ENCODE measurements at regions not wholly inside any gene's neighbourhood (a gene's known extent, or its start where the extent isn't known, plus 50 kb on each side); places are given as distances from the start of the nearest gene placed in this dataset.
A peak's percentile ranks its signal among the peaks of the same experiment; 100 is the strongest.
"Not testable (repeated sequence)": the region's sequence is repeated elsewhere in the genome, so short reads cannot be mapped to it uniquely, and the experiment has no call there.

GRCh38 chr5:99404764-99405302 is 476.0 kb upstream of the CHD1 start:
- H3K4me2 ChIP-seq (ENCODE audit: low read length); ATAC-seq; POLR2A ChIA-PET (ENCODE audit: unreplicated experiment); H3K4me3 ChIP-seq (ENCODE audit: low read length); H2AFZ ChIP-seq (ENCODE audit: low read length); H3K9ac ChIP-seq (ENCODE audit: low read length); H4K20me1 ChIP-seq (ENCODE audit: low read length); H3K27me3 ChIP-seq (ENCODE audit: low read length); BruUV-seq (replicated peaks); H3F3A ChIP-seq (ENCODE audit: low read length, unreplicated experiment); H3K4me1 ChIP-seq (ENCODE audit: insufficient read depth, low read length); H3K27ac ChIP-seq (ENCODE audit: low read length); H3K9me3 ChIP-seq (ENCODE audit: low read length); H3K9me2 ChIP-seq (replicated peaks; ENCODE audit: low read length); intact Hi-C loops (cut with micrococcal nuclease); H3K79me2 ChIP-seq (ENCODE audit: low read length); DNase-seq; H3K36me3 ChIP-seq (ENCODE audit: low read depth, low read length): not testable (repeated sequence)
- CTCF ChIA-PET: interaction anchor here (0.7 kb wide), 1 partner anchor 245 kb away, joined by 3 read pairs; no protein-coding TSS in a partner anchor

- H3K9ac ChIP-seq (ENCODE audit: low read length); H3F3A ChIP-seq (ENCODE audit: low read length, unreplicated experiment); H3K9me2 ChIP-seq (replicated peaks; ENCODE audit: low read length); H3K9me3 ChIP-seq (ENCODE audit: low read length); BruUV-seq (replicated peaks); H3K4me1 ChIP-seq (ENCODE audit: insufficient read depth, low read length); H4K20me1 ChIP-seq (ENCODE audit: low read length); CTCF ChIA-PET; H3K27me3 ChIP-seq (ENCODE audit: low read length); intact Hi-C loops (cut with micrococcal nuclease); H3K27ac ChIP-seq (ENCODE audit: low read length); H3K36me3 ChIP-seq (ENCODE audit: low read depth, low read length); H2AFZ ChIP-seq (ENCODE audit: low read length); POLR2A ChIA-PET (ENCODE audit: unreplicated experiment); H3K4me3 ChIP-seq (ENCODE audit: low read length); H3K4me2 ChIP-seq (ENCODE audit: low read length); H3K79me2 ChIP-seq (ENCODE audit: low read length): not testable (repeated sequence)
- DNase-seq (peak; percentile 29), ATAC-seq (peak; percentile 89)
These were observed 471.8 kb upstream of the CHD1 start for GRCh38 chr5:99400571-99400970.

- Histone ChIP-seq H3K9me3 (ENCODE audit: low read length) (no peaks in the 10 kb centered on the region; the same call in 1 of the 2 replicates), H3K4me2 (ENCODE audit: low read length) (no peak overlapping the region), H3F3A (ENCODE audit: low read length, unreplicated experiment) (no peaks in the 10 kb centered on the region), H3K27ac (ENCODE audit: low read length) (no peak overlapping the region), H3K4me3 (ENCODE audit: low read length) (no peak overlapping the region), H3K9ac (ENCODE audit: low read length) (no peak overlapping the region), H3K9me2 (replicated peaks; ENCODE audit: low read length) (no peaks in the 10 kb centered on the region), H3K79me2 (ENCODE audit: low read length) (no peaks in the 10 kb centered on the region), H3K27me3 (ENCODE audit: low read length) (no peaks in the 10 kb centered on the region), H4K20me1 (ENCODE audit: low read length) (no peaks in the 10 kb centered on the region), H2AFZ (ENCODE audit: low read length) (no peak overlapping the region), H3K4me1 (ENCODE audit: insufficient read depth, low read length) (no peaks in the 10 kb centered on the region), H3K36me3 (ENCODE audit: low read depth, low read length) (no peaks in the 10 kb centered on the region)
- DNase-seq (no peak), ATAC-seq (no peak)
- BruUV-seq (replicated peaks): no TSS peak
- TF ChIP-seq EZH2phosphoT487 (IDR thresholded peaks at IDR 0.05; ENCODE audit: borderline replicate concordance, low read length) (no peak), EZH2 (IDR thresholded peaks at IDR 0.05; ENCODE audit: low read length, unreplicated experiment) (no peak)
- TF ChIP-seq, protein P1, sequence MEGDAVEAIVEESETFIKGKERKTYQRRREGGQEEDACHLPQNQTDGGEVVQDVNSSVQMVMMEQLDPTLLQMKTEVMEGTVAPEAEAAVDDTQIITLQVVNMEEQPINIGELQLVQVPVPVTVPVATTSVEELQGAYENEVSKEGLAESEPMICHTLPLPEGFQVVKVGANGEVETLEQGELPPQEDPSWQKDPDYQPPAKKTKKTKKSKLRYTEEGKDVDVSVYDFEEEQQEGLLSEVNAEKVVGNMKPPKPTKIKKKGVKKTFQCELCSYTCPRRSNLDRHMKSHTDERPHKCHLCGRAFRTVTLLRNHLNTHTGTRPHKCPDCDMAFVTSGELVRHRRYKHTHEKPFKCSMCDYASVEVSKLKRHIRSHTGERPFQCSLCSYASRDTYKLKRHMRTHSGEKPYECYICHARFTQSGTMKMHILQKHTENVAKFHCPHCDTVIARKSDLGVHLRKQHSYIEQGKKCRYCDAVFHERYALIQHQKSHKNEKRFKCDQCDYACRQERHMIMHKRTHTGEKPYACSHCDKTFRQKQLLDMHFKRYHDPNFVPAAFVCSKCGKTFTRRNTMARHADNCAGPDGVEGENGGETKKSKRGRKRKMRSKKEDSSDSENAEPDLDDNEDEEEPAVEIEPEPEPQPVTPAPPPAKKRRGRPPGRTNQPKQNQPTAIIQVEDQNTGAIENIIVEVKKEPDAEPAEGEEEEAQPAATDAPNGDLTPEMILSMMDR (conservative IDR thresholded peaks at IDR 0.05; ENCODE audit: low read depth, low read length): no peak
- intact Hi-C loops (cut with micrococcal nuclease): no loop called here
- ChIA-PET POLR2A (ENCODE audit: unreplicated experiment) (no interaction called here), CTCF (no interaction called here)
These were observed 470.2 kb upstream of the CHD1 start for GRCh38 chr5:99398976-99399375.

- Histone ChIP-seq H3K4me1 (ENCODE audit: insufficient read depth, low read length) (no peaks in the 10 kb centered on the region), H3K79me2 (ENCODE audit: low read length) (no peaks in the 10 kb centered on the region), H3K9me2 (replicated peaks; ENCODE audit: low read length) (no peaks in the 10 kb centered on the region), H3K27me3 (ENCODE audit: low read length) (no peaks in the 10 kb centered on the region), H3K36me3 (ENCODE audit: low read depth, low read length) (no peaks in the 10 kb centered on the region), H3K4me3 (ENCODE audit: low read length) (no peak overlapping the region), H3K9me3 (ENCODE audit: low read length) (no peaks in the 10 kb centered on the region), H3F3A (ENCODE audit: low read length, unreplicated experiment) (no peaks in the 10 kb centered on the region), H4K20me1 (ENCODE audit: low read length) (no peaks in the 10 kb centered on the region), H3K27ac (ENCODE audit: low read length) (no peak overlapping the region), H3K4me2 (ENCODE audit: low read length) (no peak overlapping the region), H2AFZ (ENCODE audit: low read length) (no peak overlapping the region), H3K9ac (ENCODE audit: low read length) (no peak overlapping the region)
- DNase-seq (no peak), ATAC-seq (no peak)
- TF ChIP-seq EZH2phosphoT487 (IDR thresholded peaks at IDR 0.05; ENCODE audit: borderline replicate concordance, low read length) (no peak), EZH2 (IDR thresholded peaks at IDR 0.05; ENCODE audit: low read length, unreplicated experiment) (no peak)
- TF ChIP-seq, protein P1 (conservative IDR thresholded peaks at IDR 0.05; ENCODE audit: low read depth, low read length): no peak
- ChIA-PET CTCF (no interaction called here), POLR2A (ENCODE audit: unreplicated experiment) (no interaction called here)
- intact Hi-C loops (cut with micrococcal nuclease): no loop called here
- no TSS peak for BruUV-seq (replicated peaks)
These were observed 457.7 kb upstream of the CHD1 start for GRCh38 chr5:99386406-99387077.

Measured in PC-3 (cell line).